Choroid plexus epithelial cell (primary cell): ENCODE measurements at regions not wholly inside any gene's neighbourhood (a gene's known extent, or its start where the extent isn't known, plus 50 kb on each side); places are given as distances from the start of the nearest gene placed in this dataset.
A peak's percentile ranks its signal among the peaks of the same experiment; 100 is the strongest.

Source experiments
- DNase-seq: peaks from one replicate; pipeline ENCODE4 v3.0.0-alpha.2; 2010; ENCODE audit warnings: low read depth
- H3K4me3 ChIP-seq: 2 replicates; pipeline ENCODE4 v1.5.1; 2011; ENCODE audit warnings: low read depth, mild to moderate bottlenecking, control low read depth, low read length, moderate library complexity
- CTCF ChIP-seq: conservative IDR thresholded peaks from 2 replicates; pipeline ENCODE4 v1.5.1; 2011; ENCODE audit warnings: low read depth, mild to moderate bottlenecking, control low read depth, inconsistent platforms, low read length, moderate library complexity

GRCh38 chrX:57848857-57849256 lies 61.4 kb downstream of the ZXDA start:
- no peak for DNase-seq
- no peak overlapping the region for H3K4me3 ChIP-seq
- TF ChIP-seq CTCF = no peak

GRCh38 chrX:57822818-57823217 lies 87.4 kb downstream of the ZXDA start:
- no peak for DNase-seq
- no peak for TF ChIP-seq CTCF
- no peak overlapping the region for H3K4me3 ChIP-seq

GRCh38 chrX:57822398-57822797 lies 87.9 kb downstream of the ZXDA start:
- no peak overlapping the region for H3K4me3 ChIP-seq
- no peak for TF ChIP-seq CTCF
- no peak for DNase-seq

- TF ChIP-seq CTCF = peak; percentile 57
- no peak overlapping the region for H3K4me3 ChIP-seq
- DNase-seq = peak; percentile 71
Observed at GRCh38 chrX:57821703-57822387, 88.4 kb downstream of the ZXDA start.

- TF ChIP-seq CTCF = peak; percentile 35
- DNase-seq = peak; percentile 8
Observed at GRCh38 chrX:57817302-57817701, 93.0 kb downstream of the ZXDA start.

GRCh38 chrX:57772637-57773036 lies 92.6 kb upstream of the NLRP2B start:
- TF ChIP-seq CTCF = no peak
- H3K4me3 ChIP-seq = no peak overlapping the region
- no peak for DNase-seq

More at GRCh38 chrX:57817302-57817701, 93.0 kb downstream of the ZXDA start:
- H3K4me3 ChIP-seq = no peak overlapping the region

- no peak for DNase-seq
- no peak for TF ChIP-seq CTCF
- no peak overlapping the region for H3K4me3 ChIP-seq
Observed at GRCh38 chrX:57771689-57772088, 91.6 kb upstream of the NLRP2B start.
